Liver (tissue), 8 donors: ENCODE measurements at regions not wholly inside any gene's neighbourhood (a gene's known extent, or its start where the extent isn't known, plus 50 kb on each side); places are given as distances from the start of the nearest gene placed in this dataset.

ENCODE experiments used
- DNase-seq: peaks from one replicate; pipeline ENCODE4 v3.0.0-alpha.2; 2017; ENCODE audit warnings: low spot score
- H3K27ac ChIP-seq, 2 donors: one replicate each; pipeline ENCODE4 v1.7.0; 2013; ENCODE audit warnings: inconsistent platforms in 2 of 2, low read length in 2 of 2, control low read depth in 1 of 2, low read depth in 1 of 2, mild to moderate bottlenecking in 1 of 2
- H3K27me3 ChIP-seq, 4 donors: one replicate each; pipeline versions ENCODE4 v1.6.1 to v1.7.0; 2013; ENCODE audit warnings: low read length in 3 of 4, inconsistent platforms in 1 of 4, mild to moderate bottlenecking in 1 of 4, moderate library complexity in 1 of 4; ENCODE audit not compliant: control insufficient read depth in 4 of 4, insufficient read depth in 4 of 4
- H3K36me3 ChIP-seq, 4 donors: one replicate each; pipeline versions ENCODE4 v1.6.1 to v1.7.0; 2013; ENCODE audit warnings: low read length in 3 of 4, mild to moderate bottlenecking in 3 of 4, low read depth in 1 of 4, moderate library complexity in 1 of 4; ENCODE audit not compliant: control insufficient read depth in 4 of 4, insufficient read depth in 3 of 4
- H3K4me1 ChIP-seq, 4 donors: one replicate each; pipeline versions ENCODE4 v1.6.1 to v1.7.0; 2013; ENCODE audit warnings: low read length in 3 of 4, mild to moderate bottlenecking in 3 of 4, moderate library complexity in 1 of 4; ENCODE audit not compliant: control insufficient read depth in 4 of 4, insufficient read depth in 4 of 4
- H3K4me3 ChIP-seq, 3 donors: one replicate each; pipeline versions ENCODE4 v1.6.1 to v1.7.0; 2013; ENCODE audit warnings: low read length in 3 of 3, control low read depth in 1 of 3, low read depth in 1 of 3, mild to moderate bottlenecking in 1 of 3
- H3K9ac ChIP-seq, 2 donors: one replicate each; pipeline ENCODE4 v1.7.0; 2013; ENCODE audit warnings: low read length in 2 of 2, mild to moderate bottlenecking in 2 of 2, moderate library complexity in 2 of 2, control low read depth in 1 of 2, low read depth in 1 of 2
- H3K9me3 ChIP-seq, 4 donors: one replicate each; pipeline versions ENCODE4 v1.6.1 to v1.7.0; 2013; ENCODE audit warnings: low read length in 3 of 4; ENCODE audit not compliant: control insufficient read depth in 4 of 4
- ATF3 ChIP-seq: IDR thresholded peaks from 2 replicates; pipeline ENCODE4 v1.6.1; 2016; ENCODE audit warnings: antibody characterized with exemption
- CTCF ChIP-seq: fragments of 150-350 bp; IDR thresholded peaks from 2 replicates; pipeline ENCODE4 v1.5.1; 2017; ENCODE audit warnings: improper control_type of control experiment, low read depth, low read length; ENCODE audit not compliant: missing input control
- FOXA1 ChIP-seq: IDR thresholded peaks from 2 replicates; pipeline ENCODE4 v1.6.1; 2016; ENCODE audit warnings: antibody characterized with exemption
- FOXA2 ChIP-seq: IDR thresholded peaks from 2 replicates; pipeline ENCODE4 v1.6.1; 2016; ENCODE audit warnings: antibody characterized with exemption
- GABPA ChIP-seq, 2 donors: IDR thresholded peaks in 1 of 2; conservative IDR thresholded peaks in 1 of 2; 2 replicates each; pipeline ENCODE4 v1.6.1; 2016; ENCODE audit warnings: antibody characterized with exemption in 2 of 2, mild to moderate bottlenecking in 1 of 2, moderate library complexity in 1 of 2
- HNF4A ChIP-seq, 2 donors: conservative IDR thresholded peaks; 2 replicates each; pipeline ENCODE4 v1.6.1; 2016; ENCODE audit warnings: antibody characterized with exemption in 2 of 2, mild to moderate bottlenecking in 2 of 2
- HNF4G ChIP-seq: IDR thresholded peaks from 2 replicates; pipeline ENCODE4 v1.6.1; 2016; ENCODE audit warnings: antibody characterized with exemption
- JUND ChIP-seq, 2 donors: IDR thresholded peaks; 2 replicates each; pipeline ENCODE4 v1.6.1; 2016; ENCODE audit warnings: antibody characterized with exemption in 2 of 2
- MAX ChIP-seq: IDR thresholded peaks from 2 replicates; pipeline ENCODE4 v1.6.1; 2016; ENCODE audit warnings: antibody characterized with exemption
- NR2F2 ChIP-seq: IDR thresholded peaks from 2 replicates; pipeline ENCODE4 v1.6.1; 2016; ENCODE audit warnings: antibody characterized with exemption
- RAD21 ChIP-seq, 2 donors: IDR thresholded peaks; 2 replicates each; pipeline ENCODE4 v1.6.1; 2016; ENCODE audit warnings: antibody characterized with exemption in 2 of 2, mild to moderate bottlenecking in 2 of 2
- REST ChIP-seq: IDR thresholded peaks from 2 replicates; pipeline ENCODE4 v1.6.1; 2016; ENCODE audit warnings: antibody characterized with exemption, mild to moderate bottlenecking
- SP1 ChIP-seq: IDR thresholded peaks from 2 replicates; pipeline ENCODE4 v1.6.1; 2018; ENCODE audit warnings: antibody characterized with exemption, mild to moderate bottlenecking
- TAF1 ChIP-seq: conservative IDR thresholded peaks from 2 replicates; pipeline ENCODE4 v1.6.1; 2016; ENCODE audit warnings: antibody characterized with exemption, mild to moderate bottlenecking
- YY1 ChIP-seq: IDR thresholded peaks from 2 replicates; pipeline ENCODE4 v1.6.1; 2016; ENCODE audit warnings: antibody characterized with exemption, mild to moderate bottlenecking
- ZBTB33 ChIP-seq: IDR thresholded peaks from 2 replicates; pipeline ENCODE4 v1.6.1; 2016; ENCODE audit warnings: antibody characterized with exemption
- WGBS: extraction: QIAGEN DNeasy Blood & Tissue Kit; methylation state at CpG from one replicate; pipeline ENCODE4 v1.1.7; 2013; 5-methylcytosine and 5-hydroxymethylcytosine counted together
- donor health status: healthy.
- donor health status: healthy.
- donor health status: healthy.
- donor health status: healthy.
- donor health status: healthy.

- no peak for DNase-seq
- Histone ChIP-seq H3K4me1 (no peaks in the 10 kb centered on the region), H3K9ac (no peak overlapping the region), H3K27ac (no peak overlapping the region), H3K9me3 (peaks cover 0 to 5% (median 2%) of the 10 kb centered on the region in 4 donors), H3K27me3 (peaks cover 0 to 4% (median 0%) of the 10 kb centered on the region in 4 donors), H3K36me3 (no peaks in the 10 kb centered on the region), H3K4me3 (no peak overlapping the region)
- WGBS: 78% methylated on average over 3 of the region's 3 CpGs
- no peak for TF ChIP-seq TAF1
- TF ChIP-seq YY1: no peak
- no peak for TF ChIP-seq ZBTB33
- TF ChIP-seq JUND (IDR thresholded peaks at IDR 0.05): no peak
- no peak for TF ChIP-seq MAX
- TF ChIP-seq REST: no peak
- no peak for TF ChIP-seq GABPA (IDR thresholded peaks at IDR 0.05 in 1 of 2, conservative IDR thresholded peaks at IDR 0.05 in 1 of 2)
- no peak for TF ChIP-seq NR2F2
- TF ChIP-seq ATF3: no peak
- TF ChIP-seq FOXA1: no peak
Observed at GRCh38 chr10:84047258-84048010, 91.9 kb upstream of the GHITM start.

GRCh38 chr10:84049645-84050011 lies 89.7 kb upstream of the GHITM start:
- Histone ChIP-seq H3K27me3 (peaks cover 0 to 4% (median 0%) of the 10 kb centered on the region in 4 donors), H3K9ac (no peak overlapping the region), H3K4me1 (no peaks in the 10 kb centered on the region), H3K27ac (no peak overlapping the region), H3K36me3 (no peaks in the 10 kb centered on the region), H3K4me3 (no peak overlapping the region), H3K9me3 (peaks cover 0 to 5% (median 2%) of the 10 kb centered on the region in 4 donors)
- TF ChIP-seq RAD21 (IDR thresholded peaks at IDR 0.05): no peak
- TF ChIP-seq HNF4A (conservative IDR thresholded peaks at IDR 0.05): no peak
- no peak for TF ChIP-seq ATF3
- TF ChIP-seq TAF1: no peak
- TF ChIP-seq CTCF: no peak
- TF ChIP-seq HNF4G: no peak
- TF ChIP-seq ZBTB33: no peak
- no peak for TF ChIP-seq SP1
- no peak for TF ChIP-seq REST
- TF ChIP-seq NR2F2: no peak
- TF ChIP-seq FOXA1: no peak
- no peak for TF ChIP-seq FOXA2
- no peak for TF ChIP-seq YY1
- DNase-seq: no peak
